GM21381 (cell line): ENCODE measurements at regions not wholly inside any gene's neighbourhood (a gene's known extent, or its start where the extent isn't known, plus 50 kb on each side); places are given as distances from the start of the nearest gene placed in this dataset.
"Not testable (repeated sequence)": the region's sequence is repeated elsewhere in the genome, so short reads cannot be mapped to it uniquely, and the experiment has no call there.

Experiments used
- ATAC-seq: cut with Tn5 transposase; IDR thresholded peaks from one replicate; pipeline ENCODE4 v1.9.1; 2021; ENCODE audit warnings: mild to moderate bottlenecking, moderate library complexity; ENCODE audit not compliant: unreplicated experiment

- ATAC-seq = peak; percentile 97
Measured at GRCh38 chr13:34156841-34157365, 339.0 kb downstream of the RFC3 start.

GRCh38 chr13:34159946-34160345, 342.0 kb downstream of the RFC3 start:
- ATAC-seq = no peak

DNA sequence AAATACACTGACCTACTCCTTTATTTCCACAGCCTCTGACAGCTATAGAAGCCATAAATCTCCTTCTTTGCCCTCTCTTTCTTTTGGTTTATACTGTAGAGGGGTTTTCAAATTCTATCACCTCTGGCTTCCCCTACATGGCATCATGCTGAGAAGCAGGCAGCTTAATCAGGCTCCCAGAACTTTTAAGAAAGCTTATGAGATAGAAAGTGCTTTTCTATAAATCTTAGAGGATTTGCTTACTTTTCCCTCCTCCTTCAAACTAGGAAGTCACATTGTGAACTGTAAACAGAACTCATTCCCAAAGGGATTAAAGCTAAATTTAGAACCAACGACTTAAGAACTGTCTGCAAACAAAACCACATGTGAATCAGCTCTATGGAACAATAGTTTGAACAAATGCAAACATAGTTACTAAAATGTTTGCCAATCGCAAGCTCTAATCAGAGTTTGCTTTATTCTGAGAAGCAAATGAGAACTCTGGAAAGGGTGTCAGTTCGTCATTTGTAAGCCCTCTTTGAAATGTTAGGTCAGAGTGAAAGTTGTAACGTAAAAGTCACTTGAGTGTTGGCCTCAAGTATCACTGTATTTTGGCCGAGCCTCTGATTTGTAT, 344.1 kb downstream of the RFC3 start:
- no peak for ATAC-seq

GRCh38 chr13:34162544-34162933, 344.6 kb downstream of the RFC3 start:
- no peak for ATAC-seq

GRCh38 chr13:34164582-34164981, 346.6 kb downstream of the RFC3 start:
- no peak for ATAC-seq

DNA sequence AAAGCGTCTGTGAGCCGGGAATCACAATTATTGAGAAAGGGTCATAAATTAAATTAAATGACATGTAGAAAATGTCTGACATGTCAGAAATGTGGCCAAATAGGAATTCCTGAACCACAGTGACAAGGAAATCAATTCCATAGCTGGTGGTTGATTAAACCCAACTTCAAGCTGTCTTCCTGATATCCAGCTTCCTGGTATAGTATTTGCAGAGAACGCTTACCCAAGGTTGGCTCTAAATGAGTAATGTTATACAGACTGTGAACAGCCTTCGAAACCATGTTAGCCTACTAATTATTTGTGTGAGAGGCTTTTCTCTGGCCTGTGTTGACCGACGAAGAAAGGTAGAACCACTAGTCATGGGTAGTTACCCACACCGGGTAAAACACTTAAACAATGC, 347.2 kb downstream of the RFC3 start:
- ATAC-seq = no peak

DNA sequence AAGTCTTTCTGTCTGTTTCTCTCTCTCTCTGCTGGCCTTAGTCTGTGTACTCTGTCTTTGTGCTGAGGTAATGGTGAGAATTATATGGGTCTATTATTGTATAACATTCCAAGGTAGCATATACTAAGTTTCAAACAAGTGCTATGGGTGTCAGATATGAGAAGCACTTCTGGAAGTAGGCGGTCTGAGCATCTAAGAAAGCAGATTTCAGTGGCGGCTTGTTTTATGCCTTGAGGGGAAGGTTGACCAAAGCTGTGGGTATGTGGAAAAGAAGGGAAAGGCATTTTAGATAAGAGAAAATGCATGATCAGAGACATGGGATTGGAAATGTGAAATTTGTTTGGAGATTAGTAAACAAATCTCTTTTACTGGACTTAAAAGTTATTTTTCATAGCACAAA, 348.5 kb downstream of the RFC3 start:
- no peak for ATAC-seq

- no peak for ATAC-seq
Measured at GRCh38 chr13:34167347-34167746, 349.4 kb downstream of the RFC3 start.

GRCh38 chr13:34172048-34172447, 354.1 kb downstream of the RFC3 start:
- no peak for ATAC-seq

DNA sequence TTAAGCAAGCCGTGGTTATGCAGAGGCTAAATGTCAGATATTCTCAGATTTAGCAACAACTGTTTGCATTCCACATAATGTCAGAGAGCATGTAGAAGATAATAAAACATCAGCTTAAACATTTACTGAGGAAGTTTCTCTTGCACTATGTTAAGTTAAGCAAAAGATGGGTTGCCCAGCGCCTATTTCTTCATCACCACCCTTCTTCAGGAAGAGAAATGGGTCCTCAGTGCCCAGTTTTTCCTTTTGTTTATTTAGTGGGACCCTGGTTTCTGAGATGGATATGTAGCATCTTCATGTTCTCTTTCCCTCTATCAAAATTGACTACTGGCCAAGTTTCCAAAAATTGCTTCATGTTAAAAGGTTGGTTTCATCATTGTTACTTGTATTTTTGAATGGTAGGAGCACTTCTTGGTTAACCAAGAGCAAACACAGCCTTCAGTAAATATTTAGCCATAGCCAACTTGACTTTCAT, 356.8 kb downstream of the RFC3 start:
- no peak for ATAC-seq

- ATAC-seq = no peak
Measured at GRCh38 chr13:34175551-34175950, 357.6 kb downstream of the RFC3 start.

DNA sequence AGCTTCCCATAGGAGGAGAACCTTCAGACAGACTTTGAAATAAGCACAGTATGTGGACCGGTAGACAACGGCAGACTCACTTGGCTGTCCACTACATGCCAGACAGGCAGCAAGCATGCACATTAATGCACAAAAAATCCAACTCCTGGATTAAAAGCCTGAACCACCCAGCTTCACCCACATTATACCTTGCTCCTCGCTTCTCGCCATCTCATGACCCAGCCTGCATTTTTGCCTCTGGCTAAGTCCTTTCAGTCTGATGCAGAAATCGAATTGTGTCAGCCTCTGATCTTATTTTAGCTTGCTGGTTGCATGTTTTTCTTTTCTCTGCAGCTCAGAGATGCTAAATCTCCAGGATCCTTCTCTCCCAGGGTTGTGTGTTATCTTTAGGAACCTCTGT, 358.7 kb downstream of the RFC3 start:
- no peak for ATAC-seq

- no peak for ATAC-seq
Measured at GRCh38 chr13:34179481-34179880, 361.5 kb downstream of the RFC3 start.

- ATAC-seq = no peak
Measured at GRCh38 chr13:34179927-34180326, 362.0 kb downstream of the RFC3 start.

DNA sequence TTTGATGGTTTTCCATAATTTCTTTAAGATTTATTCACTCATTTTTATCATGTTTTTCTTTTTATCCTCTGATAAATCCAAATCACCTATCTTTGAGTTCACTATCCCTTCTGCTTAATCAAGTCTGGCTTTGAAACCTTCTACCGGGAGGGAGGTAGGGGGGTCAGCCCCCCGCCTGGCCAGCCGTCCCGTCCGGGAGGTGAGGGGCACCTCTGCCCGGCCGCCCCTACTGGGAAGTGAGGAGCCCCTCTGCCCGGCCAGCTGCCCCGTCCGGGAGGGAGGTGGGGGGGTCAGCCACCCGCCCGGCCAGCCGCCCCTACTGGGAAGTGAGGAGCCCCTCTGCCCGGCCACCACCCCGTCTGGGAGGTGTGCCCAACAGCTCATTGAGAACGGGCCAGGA, 363.3 kb downstream of the RFC3 start:
- ATAC-seq = not testable (repeated sequence)

DNA sequence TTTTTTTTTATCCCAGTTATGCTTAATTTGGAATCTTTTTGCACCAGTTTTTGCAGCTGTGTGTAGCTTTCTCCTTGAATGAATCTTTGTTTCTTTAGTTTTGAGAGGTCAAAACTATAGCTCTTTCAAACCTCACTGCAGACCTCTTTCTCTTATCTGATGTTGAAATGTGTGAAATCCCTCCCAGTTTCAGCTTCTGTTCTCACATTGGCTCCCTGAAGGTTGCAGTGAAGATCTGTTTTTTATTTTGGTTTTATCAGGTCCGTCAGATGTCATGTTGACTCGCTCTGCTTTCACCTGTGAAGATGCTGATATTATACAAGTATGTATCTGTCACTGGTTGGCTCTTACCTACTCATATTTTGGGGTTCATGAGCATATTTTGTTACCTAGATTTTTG, 372.0 kb downstream of the RFC3 start:
- ATAC-seq = no peak

DNA sequence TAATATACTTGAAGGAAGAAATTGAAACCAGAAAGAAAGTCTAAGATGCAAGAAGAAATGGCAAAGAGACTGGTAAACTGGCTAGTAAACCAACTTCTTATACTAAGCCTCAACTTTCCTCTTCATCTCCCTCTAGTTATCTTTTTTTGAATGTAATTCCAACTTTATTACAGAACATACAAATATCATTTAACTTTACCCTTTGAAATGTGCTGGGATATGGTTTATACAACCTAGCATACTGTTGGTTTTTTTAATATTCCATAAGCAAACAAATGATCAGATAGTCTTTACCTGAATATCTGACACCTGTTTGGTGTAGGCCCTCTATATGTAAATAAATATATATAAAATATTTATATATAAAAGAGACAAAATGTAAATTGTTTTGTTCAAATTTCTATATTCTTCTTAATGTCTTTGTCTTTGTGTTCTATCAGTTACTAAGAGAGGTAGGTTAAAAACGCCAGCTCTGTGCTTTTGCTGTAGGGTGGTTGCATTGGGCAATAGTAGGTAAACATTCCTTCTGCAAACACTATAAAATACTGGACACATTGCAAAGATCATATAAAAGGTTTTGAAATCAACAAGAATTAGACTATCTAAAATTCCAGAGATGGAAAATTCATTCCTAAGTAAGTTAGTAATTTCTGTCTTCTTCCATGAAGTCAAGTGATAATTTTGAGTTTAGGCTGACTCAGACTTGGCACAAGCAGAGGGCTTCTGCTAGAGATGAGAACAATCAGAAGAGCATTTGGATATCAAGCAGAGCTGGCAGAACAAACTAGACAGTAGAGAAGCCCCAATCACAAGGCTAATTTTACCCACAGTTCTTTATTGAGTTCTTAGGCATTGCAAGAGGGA, 383.3 kb downstream of the RFC3 start:
- ATAC-seq = no peak

DNA sequence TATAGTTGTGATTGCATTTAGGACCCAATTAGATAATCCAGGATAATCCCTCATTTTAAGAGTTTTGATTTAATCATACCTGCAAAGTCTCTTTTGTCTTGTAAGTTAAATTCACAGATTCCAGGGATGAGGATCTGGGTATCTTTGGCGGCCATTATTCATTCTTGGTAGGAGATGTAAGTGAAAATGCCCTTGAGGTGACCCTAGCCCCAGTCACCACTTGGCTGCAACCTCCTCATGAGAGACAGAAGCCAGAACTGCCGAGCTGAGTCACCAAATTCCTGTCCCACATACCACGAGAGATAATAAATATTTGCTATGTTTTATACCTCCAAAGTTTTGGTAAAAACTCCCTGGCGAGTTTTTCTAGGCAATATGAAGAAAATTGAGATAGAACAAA, 389.4 kb downstream of the RFC3 start:
- ATAC-seq = no peak

DNA sequence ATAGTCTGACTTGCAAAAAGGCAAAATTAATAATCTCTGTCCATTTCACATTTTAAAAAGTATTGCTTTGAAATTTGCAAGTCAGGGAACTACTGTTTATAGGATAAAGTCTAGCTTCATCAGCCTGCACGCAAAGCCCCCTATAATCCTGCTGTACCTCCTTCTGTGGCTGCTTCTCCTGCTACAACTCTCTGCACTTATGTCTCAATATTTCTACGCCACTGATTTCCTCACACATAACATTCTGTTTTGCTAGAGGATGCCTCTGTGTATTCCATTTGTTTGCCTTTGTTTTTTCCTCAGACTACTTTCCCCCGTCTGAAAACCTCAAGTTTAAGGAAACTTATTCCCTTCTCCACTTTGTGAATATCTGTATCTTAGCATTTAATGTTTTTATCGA, 389.9 kb downstream of the RFC3 start:
- no peak for ATAC-seq

DNA sequence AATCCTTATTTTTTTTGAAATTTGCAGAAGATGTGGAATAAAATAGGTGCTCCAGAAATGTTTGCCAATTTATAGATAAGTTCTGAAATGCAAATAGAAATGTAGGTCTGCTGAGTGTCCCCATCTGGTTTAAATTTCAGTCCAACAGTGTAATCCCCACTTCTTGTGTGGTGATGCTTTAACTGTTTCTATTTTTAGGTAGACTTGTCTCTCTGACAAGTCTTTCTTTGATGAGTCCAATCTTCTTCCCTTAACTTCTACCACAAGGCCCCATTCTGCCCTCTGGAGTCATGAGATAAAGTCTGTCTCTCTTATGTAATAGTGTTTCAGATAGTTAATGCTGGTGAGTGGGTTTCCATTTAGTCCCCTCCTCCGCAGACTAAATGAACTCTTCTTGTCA, 390.4 kb downstream of the RFC3 start:
- no peak for ATAC-seq

- ATAC-seq = no peak
Measured at GRCh38 chr13:34210341-34210740, 392.4 kb downstream of the RFC3 start.

GRCh38 chr13:34214686-34215085, 396.7 kb downstream of the RFC3 start:
- no peak for ATAC-seq
